H1 (cell line): ENCODE measurements at regions not wholly inside any gene's neighbourhood (a gene's known extent, or its start where the extent isn't known, plus 50 kb on each side); places are given as distances from the start of the nearest gene placed in this dataset.
A peak's percentile ranks its signal among the peaks of the same experiment; 100 is the strongest.

Source experiments
- CTCF ChIA-PET: fragments of 300-600 bp; sonication (Branson Sonifier 250); formaldehyde crosslinking; loops from one replicate; lab custom pipeline; 2021; ENCODE audit not compliant: partially characterized antibody; lab: Charles Lee
- POLR2A ChIA-PET: fragments of 300-600 bp; sonication (Branson Sonifier 250); formaldehyde crosslinking; loops from one replicate; lab custom pipeline; 2021; ENCODE audit warnings: inconsistent platforms; ENCODE audit not compliant: partially characterized antibody; lab: Charles Lee
- DNase-seq, 2 experiments: peaks; one replicate each; pipeline versions ENCODE4 v3.0.0 to v3.0.0-alpha.2; 2010 to 2022; ENCODE audit warnings: low spot score in 2 of 2, low read depth in 1 of 2, mixed read lengths in 1 of 2
- FAIRE-seq: peaks from 2 replicates; lab custom pipeline; 2011; peaks lifted over from hg19 to GRCh38; lab: Jason Lieb, UNC
- H2AFZ ChIP-seq: 2 replicates; pipeline ENCODE4 v1.8.1; 2012; ENCODE audit warnings: low read length, inconsistent platforms
- H2AK5ac ChIP-seq: 2 replicates; pipeline ENCODE4 v1.6.1; 2013; ENCODE audit warnings: low read depth, low read length
- H2BK120ac ChIP-seq: replicated peaks from 2 replicates; pipeline ENCODE3; 2013; ENCODE audit warnings: low read depth, low read length, inconsistent platforms
- H2BK12ac ChIP-seq: 2 replicates; pipeline ENCODE4 v1.6.1; 2013; ENCODE audit warnings: low read depth, low read length
- H2BK15ac ChIP-seq: 2 replicates; pipeline ENCODE4 v1.6.1; 2013; ENCODE audit warnings: low read length
- H2BK20ac ChIP-seq: 2 replicates; pipeline ENCODE4 v1.6.1; 2013; ENCODE audit warnings: low read length
- H2BK5ac ChIP-seq: 2 replicates; pipeline ENCODE4 v1.6.1; 2013; ENCODE audit warnings: low read depth, low read length
- H3K14ac ChIP-seq: 2 replicates; pipeline ENCODE4 v1.6.1; 2013; ENCODE audit warnings: inconsistent platforms; ENCODE audit not compliant: insufficient read length
- H3K18ac ChIP-seq: 2 replicates; pipeline ENCODE4 v1.6.1; 2013; ENCODE audit warnings: low read length; ENCODE audit errors: extremely low read depth
- H3K23ac ChIP-seq: 2 replicates; pipeline ENCODE4 v1.6.1; 2013; ENCODE audit warnings: inconsistent platforms; ENCODE audit not compliant: insufficient read length
- H3K23me2 ChIP-seq: 2 replicates; pipeline ENCODE4 v1.6.1; 2013; ENCODE audit warnings: low read depth, low read length
- H3K27ac ChIP-seq: 2 replicates; pipeline ENCODE4 v1.6.1; 2011; ENCODE audit warnings: low read depth, low read length, inconsistent platforms
- H3K27me3 ChIP-seq, 4 experiments: replicated peaks in 1 of 4; 1 replicate in 1 of 4; 2 replicates in 3 of 4; pipeline versions ENCODE4 v1.6.1 to v1.8.1; 2011 to 2013; ENCODE audit warnings: low read length in 3 of 4, mild to moderate bottlenecking in 3 of 4, inconsistent platforms in 2 of 4, mixed read lengths in 2 of 4, moderate library complexity in 1 of 4; ENCODE audit not compliant: control insufficient read depth in 3 of 4, insufficient read depth in 3 of 4; ENCODE audit errors: extremely low read depth in 1 of 4
- H3K36me3 ChIP-seq, 4 experiments: 2 replicates each; pipeline versions ENCODE4 v1.6.1 to v1.8.1; 2011 to 2013; ENCODE audit warnings: mild to moderate bottlenecking in 4 of 4, low read length in 3 of 4, moderate library complexity in 2 of 4, control low read depth in 1 of 4, inconsistent platforms in 1 of 4; ENCODE audit not compliant: insufficient read depth in 4 of 4, control insufficient read depth in 2 of 4
- H3K4ac ChIP-seq: replicated peaks from 2 replicates; pipeline ENCODE3; 2013; ENCODE audit warnings: low read length, low read depth, mixed read lengths, inconsistent platforms; ENCODE audit not compliant: insufficient read length
- H3K4me1 ChIP-seq, 4 experiments: replicated peaks in 1 of 4; 1 replicate in 1 of 4; 2 replicates in 3 of 4; pipeline versions ENCODE4 v1.6.1 to v1.8.1; 2011 to 2013; ENCODE audit warnings: low read length in 3 of 4, inconsistent platforms in 2 of 4, mixed read lengths in 1 of 4; ENCODE audit not compliant: insufficient read depth in 4 of 4, control insufficient read depth in 3 of 4
- H3K4me2 ChIP-seq, 2 experiments: 2 replicates each; pipeline versions ENCODE4 v1.6.1 to v1.8.1; 2011 to 2013; ENCODE audit warnings: low read depth in 2 of 2, low read length in 2 of 2, control low read depth in 1 of 2, inconsistent platforms in 1 of 2, mild to moderate bottlenecking in 1 of 2; ENCODE audit not compliant: insufficient read depth in 1 of 2
- H3K4me3 ChIP-seq, 4 experiments: fragments of 200-600, 300-600 bp in 1 of 4; sonication (generic), shearing (Covaris generic), sonication (Bioruptor Twin) in 1 of 4; 2 replicates each; pipeline versions ENCODE4 v1.5.1 to v1.8.1; 2011 to 2016; ENCODE audit warnings: low read length in 4 of 4, low read depth in 3 of 4, control low read depth in 2 of 4, inconsistent platforms in 2 of 4, mild to moderate bottlenecking in 2 of 4, mixed read lengths in 1 of 4, moderate library complexity in 1 of 4; ENCODE audit not compliant: insufficient read depth in 2 of 4; ENCODE audit errors: extremely low read depth in 1 of 4
- H3K56ac ChIP-seq: replicated peaks from 2 replicates; pipeline ENCODE3; 2013; ENCODE audit warnings: low read depth, mild to moderate bottlenecking, mixed read lengths, low read length, inconsistent platforms; ENCODE audit not compliant: insufficient read length
- H3K79me1 ChIP-seq: 2 replicates; pipeline ENCODE4 v1.6.1; 2013; ENCODE audit warnings: low read depth, low read length, control low read depth
- H3K79me2 ChIP-seq, 2 experiments: 2 replicates each; pipeline versions ENCODE4 v1.6.1 to v1.8.1; 2012 to 2013; ENCODE audit warnings: low read length in 2 of 2, mild to moderate bottlenecking in 2 of 2, inconsistent platforms in 1 of 2; ENCODE audit not compliant: insufficient read depth in 2 of 2, control insufficient read depth in 1 of 2
- H3K9ac ChIP-seq, 4 experiments: replicated peaks in 1 of 4; 1 replicate in 1 of 4; 2 replicates in 3 of 4; pipeline versions ENCODE4 v1.6.1 to v1.8.1; 2011 to 2013; ENCODE audit warnings: low read depth in 3 of 4, low read length in 3 of 4, control low read depth in 2 of 4, mild to moderate bottlenecking in 2 of 4, moderate library complexity in 2 of 4, inconsistent platforms in 1 of 4; ENCODE audit errors: extremely low read depth in 1 of 4
- H3K9me3 ChIP-seq, 2 experiments: 2 replicates each; pipeline versions ENCODE4 v1.6.1 to v1.8.1; 2012 to 2013; ENCODE audit warnings: mild to moderate bottlenecking in 2 of 2, moderate library complexity in 2 of 2, control low read depth in 1 of 2, inconsistent platforms in 1 of 2, low read depth in 1 of 2, low read length in 1 of 2, mixed read lengths in 1 of 2; ENCODE audit not compliant: insufficient read depth in 2 of 2
- H4K20me1 ChIP-seq, 2 experiments: replicated peaks in 1 of 2; 2 replicates each; pipeline versions ENCODE3 to v1.8.1; 2011 to 2013; ENCODE audit warnings: inconsistent platforms in 2 of 2, low read length in 2 of 2, mild to moderate bottlenecking in 1 of 2; ENCODE audit not compliant: insufficient read depth in 2 of 2, control insufficient read depth in 1 of 2
- H4K5ac ChIP-seq: 2 replicates; pipeline ENCODE4 v1.6.1; 2013; ENCODE audit warnings: low read length, low read depth, mixed read lengths, inconsistent platforms; ENCODE audit not compliant: insufficient read length
- H4K8ac ChIP-seq: 2 replicates; pipeline ENCODE4 v1.8.0; 2013; ENCODE audit warnings: mild to moderate bottlenecking, moderate library complexity, low read length, inconsistent platforms; ENCODE audit not compliant: insufficient read depth; ENCODE audit errors: extremely low read depth
- H4K91ac ChIP-seq: replicated peaks from 2 replicates; pipeline ENCODE3; 2013; ENCODE audit warnings: low read length, mixed read lengths, inconsistent platforms; ENCODE audit not compliant: insufficient read length
- ASH2L ChIP-seq: fragments of 200-600, 300-600 bp; sonication (generic); IDR thresholded peaks from one replicate; pipeline ENCODE4 v1.7.1; 2017; ENCODE audit warnings: low read length
- ATF3 ChIP-seq: IDR thresholded peaks from 2 replicates; pipeline ENCODE4 v1.6.1; 2011; ENCODE audit warnings: low read depth, mild to moderate bottlenecking, low read length; ENCODE audit not compliant: insufficient read depth
- BACH1 ChIP-seq: IDR thresholded peaks from 2 replicates; pipeline ENCODE4 v1.6.1; 2012; ENCODE audit warnings: low read length, improper control_type of control experiment
- CHD2 ChIP-seq: IDR thresholded peaks from 2 replicates; pipeline ENCODE4 v1.6.1; 2012; ENCODE audit warnings: low read length, improper control_type of control experiment
- GABPA ChIP-seq: IDR thresholded peaks from 2 replicates; pipeline ENCODE4 v1.6.1; 2011; ENCODE audit warnings: mild to moderate bottlenecking, low read length, moderate library complexity, borderline replicate concordance; ENCODE audit not compliant: insufficient read depth
- JUN ChIP-seq: IDR thresholded peaks from 2 replicates; pipeline ENCODE4 v1.6.1; 2011; ENCODE audit warnings: low read depth, mild to moderate bottlenecking, improper control_type of control experiment, low read length
- MAFK ChIP-seq: IDR thresholded peaks from 2 replicates; pipeline ENCODE4 v1.6.1; 2012; ENCODE audit warnings: low read depth, mild to moderate bottlenecking, improper control_type of control experiment, low read length
- PHF8 ChIP-seq: fragments of 200-600 bp; sonication (generic); conservative IDR thresholded peaks from 2 replicates; pipeline ENCODE4 v1.7.1; 2012; ENCODE audit warnings: low read depth, mild to moderate bottlenecking, inconsistent platforms, low read length, moderate library complexity
- POU5F1 ChIP-seq: IDR thresholded peaks from 2 replicates; pipeline ENCODE4 v1.6.1; 2011; ENCODE audit warnings: low read depth, mild to moderate bottlenecking, low read length, moderate library complexity
- RBBP5 ChIP-seq: IDR thresholded peaks from 2 replicates; pipeline ENCODE4 v1.7.1; 2012; ENCODE audit warnings: low read depth, mild to moderate bottlenecking, inconsistent platforms, low read length, moderate library complexity, borderline replicate concordance
- RXRA ChIP-seq: IDR thresholded peaks from 2 replicates; pipeline ENCODE4 v1.6.1; 2011; ENCODE audit warnings: low read depth, mild to moderate bottlenecking, low read length, moderate library complexity; ENCODE audit not compliant: insufficient read depth
- SIN3A ChIP-seq, 2 experiments: IDR thresholded peaks in 1 of 2; conservative IDR thresholded peaks in 1 of 2; 2 replicates each; pipeline ENCODE4 v1.6.1; 2011 to 2012; ENCODE audit warnings: low read length in 2 of 2, improper control_type of control experiment in 1 of 2, low read depth in 1 of 2, mild to moderate bottlenecking in 1 of 2
- SP2 ChIP-seq: IDR thresholded peaks from 2 replicates; pipeline ENCODE4 v1.6.1; 2012; ENCODE audit warnings: mild to moderate bottlenecking, low read length, inconsistent platforms
- TEAD4 ChIP-seq: IDR thresholded peaks from 2 replicates; pipeline ENCODE4 v1.6.1; 2012; ENCODE audit warnings: low read depth, low read length, inconsistent platforms, mixed read lengths
- YY1 ChIP-seq: IDR thresholded peaks from 2 replicates; pipeline ENCODE4 v1.6.1; 2011; ENCODE audit warnings: low read depth, mild to moderate bottlenecking, low read length
- WGBS, 2 experiments: shearing (Covaris generic) in 1 of 2; methylation state at CpG; one replicate each; pipeline versions ENCODE4 v1.1.6 to v1.1.7; 2013 to 2015; ENCODE audit warnings: low lambda C conversion rate in 2 of 2, mixed read lengths in 2 of 2, inconsistent platforms in 1 of 2, low coverage in 1 of 2, missing lambda C conversion rate in 1 of 2; ENCODE audit not compliant: insufficient replicate concordance in 2 of 2, insufficient coverage in 1 of 2, insufficient read length in 1 of 2; ENCODE audit errors: extremely low coverage in 1 of 2, missing lambda C conversion rate in 1 of 2; 5-methylcytosine and 5-hydroxymethylcytosine counted together

GRCh38 chr2:176804392-176804791 is 408.2 kb upstream of the HNRNPA3 start:
- H3K23me2 ChIP-seq, result no peaks in the 10 kb centered on the region
- H4K91ac ChIP-seq, result no peak overlapping the region
- no peak overlapping the region for H2AK5ac ChIP-seq
- H3K79me1 ChIP-seq, result no peaks in the 10 kb centered on the region
- no peak overlapping the region for H4K5ac ChIP-seq
- no peak overlapping the region for H3K4me3 ChIP-seq
- no peak overlapping the region for H3K9ac ChIP-seq
- H2BK20ac ChIP-seq, result no peak overlapping the region
- FAIRE-seq (no peak), DNase-seq (no peak)
- no peaks in the 10 kb centered on the region for H3K4me1 ChIP-seq
- H2BK15ac ChIP-seq, result no peak overlapping the region
- no peaks in the 10 kb centered on the region for H3K27me3 ChIP-seq
- no peak overlapping the region for H3K27ac ChIP-seq
- no peaks in the 10 kb centered on the region for H3K79me2 ChIP-seq
- WGBS, 2 experiments, result 77% methylated on average over 2 of the region's 2 CpGs; no CpG with 5 or more reads in 1 of the 2 experiments
- peak overlapping the region; percentile 76; the same call in 1 of the 2 replicates for H2AFZ ChIP-seq
- no peak overlapping the region for H3K18ac ChIP-seq
- no peaks in the 10 kb centered on the region for H4K20me1 ChIP-seq
- H3K23ac ChIP-seq, result no peak overlapping the region
- H3K4ac ChIP-seq, result no peak overlapping the region
- H3K9me3 ChIP-seq, result no peaks in the 10 kb centered on the region
- H2BK120ac ChIP-seq, result no peak overlapping the region
- H3K14ac ChIP-seq, result no peak overlapping the region
- no peak overlapping the region for H4K8ac ChIP-seq
- H3K56ac ChIP-seq, result no peak overlapping the region
- H2BK5ac ChIP-seq, result no peak overlapping the region
- CTCF ChIA-PET, result interaction anchor here (0.7 to 3.5 kb wide), 7 partner anchors 10 to 153 kb away, joined by 3 to 19 read pairs (median 4); no protein-coding TSS in a partner anchor
- POLR2A ChIA-PET, result interaction anchor here (0.6 kb wide), 1 partner anchor 132 kb away, joined by 3 read pairs; no protein-coding TSS in a partner anchor
- H3K36me3 ChIP-seq, result no peaks in the 10 kb centered on the region
- H3K4me2 ChIP-seq, result no peak overlapping the region
- no peak overlapping the region for H2BK12ac ChIP-seq
- TF ChIP-seq JUN, result no peak
- TF ChIP-seq TEAD4, result no peak
- TF ChIP-seq ATF3, result no peak
- TF ChIP-seq SIN3A (conservative IDR thresholded peaks at IDR 0.05 in 1 of 2, IDR thresholded peaks at IDR 0.05 in 1 of 2; ENCODE audit: low read depth in 1 of 2, low read length in 2 of 2), result no peak
- TF ChIP-seq RBBP5, result no peak
- no peak for TF ChIP-seq PHF8
- no peak for TF ChIP-seq GABPA
- no peak for TF ChIP-seq CHD2
- TF ChIP-seq ASH2L, result no peak
- TF ChIP-seq SP2, result no peak
- TF ChIP-seq RXRA, result no peak
- TF ChIP-seq YY1, result no peak
- no peak for TF ChIP-seq POU5F1
- no peak for TF ChIP-seq BACH1
- TF ChIP-seq MAFK, result no peak
